ENCODE measurements at regions not wholly inside any gene's neighbourhood (a gene's known extent, or its start where the extent isn't known, plus 50 kb on each side); places are given as distances from the start of the nearest gene placed in this dataset.
A peak's percentile ranks its signal among the peaks of the same experiment; 100 is the strongest.
"Not testable (repeated sequence)": the region's sequence is repeated elsewhere in the genome, so short reads cannot be mapped to it uniquely, and the experiment has no call there.

DNA sequence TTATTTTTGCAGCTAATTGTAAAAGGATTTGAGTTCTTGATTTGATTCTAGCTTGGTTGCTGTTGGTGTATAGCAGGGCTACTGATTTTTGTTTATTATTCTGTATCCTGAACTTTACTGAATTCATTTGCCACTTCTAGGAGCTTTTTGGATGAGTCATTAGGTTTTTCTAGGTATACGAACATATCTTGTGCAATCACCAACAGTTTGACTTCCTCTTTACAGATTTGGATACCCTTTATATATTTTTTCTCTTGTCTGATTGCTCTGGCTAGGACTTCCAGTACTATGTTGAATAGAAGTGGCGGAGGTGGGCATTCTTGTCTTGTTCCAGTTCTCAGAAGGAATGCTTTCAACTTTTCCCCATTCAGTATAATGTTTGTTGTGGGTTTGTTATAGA lies 210.8 kb downstream of the FGF10 start:
- Histone ChIP-seq H3K9me3 (ENCODE audit: control insufficient read depth, low read depth, low read length) (peaks cover 3% of the 10 kb centered on the region), H3K27me3 (ENCODE audit: control insufficient read depth, insufficient read depth, low read length) (no peaks in the 10 kb centered on the region), H3K4me1 (ENCODE audit: control insufficient read depth, low read depth, low read length) (no peaks in the 10 kb centered on the region), H3K27ac (ENCODE audit: low read length) (no peak overlapping the region), H3K9ac (ENCODE audit: low read length) (no peak overlapping the region), H3K36me3 (ENCODE audit: control insufficient read depth, low read depth, low read length) (no peaks in the 10 kb centered on the region), H3K4me3 (ENCODE audit: low read length) (no peak overlapping the region)

DNA sequence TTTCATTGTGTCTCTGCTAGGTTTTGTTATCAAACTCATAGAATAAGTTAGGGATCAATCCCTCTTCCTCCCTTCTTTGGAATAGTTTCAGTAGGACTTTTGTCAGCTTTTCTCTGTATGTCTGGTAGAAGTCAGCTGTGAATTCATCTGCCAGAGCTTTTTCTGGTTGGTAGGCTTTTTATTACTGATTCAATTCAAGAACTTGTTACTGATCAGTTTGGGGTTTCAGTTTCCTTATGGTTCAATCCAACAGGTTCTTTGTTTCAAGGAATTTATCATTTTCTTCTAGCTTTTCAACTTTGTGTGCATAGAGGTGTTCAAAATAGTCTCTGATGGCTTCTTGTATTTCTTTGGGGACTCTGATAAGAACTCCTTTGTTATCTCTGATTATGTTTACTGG lies 221.7 kb downstream of the FGF10 start:
- Histone ChIP-seq H3K27me3 (ENCODE audit: control insufficient read depth, insufficient read depth, low read length) (no peaks in the 10 kb centered on the region), H3K4me1 (ENCODE audit: control insufficient read depth, low read depth, low read length) (no peaks in the 10 kb centered on the region), H3K9ac (ENCODE audit: low read length) (no peak overlapping the region), H3K4me3 (ENCODE audit: low read length) (no peak overlapping the region), H3K9me3 (ENCODE audit: control insufficient read depth, low read depth, low read length) (peaks cover 4% of the 10 kb centered on the region), H3K27ac (ENCODE audit: low read length) (no peak overlapping the region), H3K36me3 (ENCODE audit: control insufficient read depth, low read depth, low read length) (no peaks in the 10 kb centered on the region)

DNA sequence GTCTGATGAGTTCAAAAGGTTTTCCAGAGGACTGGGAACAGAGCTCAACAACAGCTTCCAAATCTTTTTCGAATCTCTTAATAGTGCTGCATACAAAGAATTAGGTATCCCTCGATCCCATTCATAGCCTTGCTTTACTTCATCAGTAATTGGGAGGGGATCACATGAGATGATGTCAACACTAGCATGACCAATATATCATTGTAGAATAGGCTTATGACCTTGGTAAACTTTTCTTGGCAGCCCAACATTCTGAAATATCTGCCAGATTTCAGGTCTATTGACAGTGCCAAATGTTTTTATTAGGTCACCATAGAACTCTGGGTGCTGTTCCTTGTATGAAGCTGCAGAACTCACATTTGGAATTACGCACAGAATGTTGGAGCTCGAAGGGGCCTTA lies 228.9 kb downstream of the FGF10 start:
- Histone ChIP-seq H3K9me3 (ENCODE audit: control insufficient read depth, low read depth, low read length) (peaks cover 8% of the 10 kb centered on the region), H3K4me1 (ENCODE audit: control insufficient read depth, low read depth, low read length) (peaks cover 4% of the 10 kb centered on the region), H3K36me3 (ENCODE audit: control insufficient read depth, low read depth, low read length) (no peaks in the 10 kb centered on the region), H3K4me3 (ENCODE audit: low read length) (no peak overlapping the region), H3K27me3 (ENCODE audit: control insufficient read depth, insufficient read depth, low read length) (no peaks in the 10 kb centered on the region), H3K9ac (ENCODE audit: low read length) (no peak overlapping the region), H3K27ac (ENCODE audit: low read length) (no peak overlapping the region)

DNA sequence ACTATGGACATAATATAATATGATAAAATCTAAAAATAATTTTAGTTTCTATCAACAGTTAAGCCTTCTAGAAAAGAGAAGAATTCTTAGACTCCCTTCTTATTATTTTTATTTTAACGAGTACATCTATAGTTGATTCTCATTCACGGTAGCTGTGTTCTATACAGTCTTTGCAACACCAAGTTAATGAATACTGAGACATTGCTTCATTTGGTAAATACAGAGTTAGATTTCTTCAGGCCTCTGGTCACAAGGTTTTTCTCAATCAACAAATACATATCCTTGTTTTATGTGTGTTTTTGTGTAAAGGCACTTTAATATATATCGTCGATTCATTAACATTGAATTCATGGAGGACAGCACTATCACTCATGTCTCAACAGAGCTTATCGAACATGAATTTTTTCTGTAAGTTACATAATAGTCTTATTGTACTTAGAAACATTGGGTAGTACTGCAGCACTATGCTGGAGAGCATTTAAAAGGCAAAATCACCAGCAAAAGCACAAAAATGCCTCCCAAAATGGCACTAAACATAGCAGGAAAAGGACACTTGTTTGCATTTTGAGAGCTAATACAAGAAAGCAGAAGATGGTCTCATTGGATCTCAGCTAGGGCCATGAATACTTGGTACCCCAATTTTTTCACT lies 239.0 kb downstream of the FGF10 start:
- Histone ChIP-seq H3K9ac (ENCODE audit: low read length) (no peak overlapping the region), H3K27ac (ENCODE audit: low read length) (no peak overlapping the region)

DNA sequence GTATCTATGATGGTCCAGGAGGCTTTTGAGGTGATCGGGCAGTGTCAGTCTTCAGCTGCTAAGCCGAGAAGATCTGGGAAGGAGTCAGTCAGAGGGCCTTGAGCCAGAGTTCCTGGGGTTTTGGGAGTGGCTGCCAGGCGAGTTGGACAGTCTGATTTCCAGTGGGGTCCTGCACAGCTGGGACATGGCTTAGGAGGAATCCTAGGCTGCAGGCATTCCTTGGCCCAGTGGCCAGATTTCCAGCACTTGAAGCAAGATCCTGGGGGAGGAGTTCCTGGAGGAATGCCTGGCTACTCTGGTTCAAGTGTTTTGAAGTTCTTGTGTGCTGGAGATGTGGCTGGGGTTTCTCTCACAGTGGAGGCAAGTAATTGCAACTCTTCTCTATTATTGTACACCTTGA lies 271.3 kb downstream of the FGF10 start:
- not testable (repeated sequence) for H3K9ac ChIP-seq (ENCODE audit: low read length); H3K9me3 ChIP-seq (ENCODE audit: control insufficient read depth, low read depth, low read length); H3K27ac ChIP-seq (ENCODE audit: low read length); H3K4me1 ChIP-seq (ENCODE audit: control insufficient read depth, low read depth, low read length); H3K4me3 ChIP-seq (ENCODE audit: low read length); H3K27me3 ChIP-seq (ENCODE audit: control insufficient read depth, insufficient read depth, low read length); H3K36me3 ChIP-seq (ENCODE audit: control insufficient read depth, low read depth, low read length)

More for the DNA sequence above, 239.0 kb downstream of the FGF10 start:
- Histone ChIP-seq H3K4me3 (ENCODE audit: low read length) (no peak overlapping the region), H3K4me1 (ENCODE audit: control insufficient read depth, low read depth, low read length) (no peaks in the 10 kb centered on the region), H3K36me3 (ENCODE audit: control insufficient read depth, low read depth, low read length) (no peaks in the 10 kb centered on the region), H3K9me3 (ENCODE audit: control insufficient read depth, low read depth, low read length) (no peaks in the 10 kb centered on the region), H3K27me3 (ENCODE audit: control insufficient read depth, insufficient read depth, low read length) (no peaks in the 10 kb centered on the region)

DNA sequence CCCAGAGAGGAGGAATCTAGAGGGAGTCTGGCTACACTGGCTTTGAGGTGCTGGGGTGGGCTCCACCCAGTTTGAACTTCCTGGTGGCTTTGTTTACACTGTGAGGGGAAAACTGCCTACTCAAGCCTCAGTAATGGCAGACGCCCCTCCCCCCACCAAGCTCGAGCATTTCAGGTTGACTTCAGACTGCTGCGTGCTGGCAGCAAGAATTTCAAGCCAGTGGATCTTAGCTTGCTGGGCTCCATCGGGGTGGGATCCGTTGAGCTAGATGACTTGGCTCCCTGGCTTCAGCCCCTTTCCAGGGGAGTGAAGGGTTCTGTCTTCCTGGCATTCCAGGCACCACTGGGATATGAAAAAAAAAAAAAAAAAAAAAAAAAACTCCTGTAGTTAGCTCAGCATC lies 281.0 kb downstream of the FGF10 start:
- not testable (repeated sequence) for H3K27ac ChIP-seq (ENCODE audit: low read length); H3K36me3 ChIP-seq (ENCODE audit: control insufficient read depth, low read depth, low read length); H3K4me1 ChIP-seq (ENCODE audit: control insufficient read depth, low read depth, low read length); H3K4me3 ChIP-seq (ENCODE audit: low read length); H3K9ac ChIP-seq (ENCODE audit: low read length); H3K9me3 ChIP-seq (ENCODE audit: control insufficient read depth, low read depth, low read length); H3K27me3 ChIP-seq (ENCODE audit: control insufficient read depth, insufficient read depth, low read length)

DNA sequence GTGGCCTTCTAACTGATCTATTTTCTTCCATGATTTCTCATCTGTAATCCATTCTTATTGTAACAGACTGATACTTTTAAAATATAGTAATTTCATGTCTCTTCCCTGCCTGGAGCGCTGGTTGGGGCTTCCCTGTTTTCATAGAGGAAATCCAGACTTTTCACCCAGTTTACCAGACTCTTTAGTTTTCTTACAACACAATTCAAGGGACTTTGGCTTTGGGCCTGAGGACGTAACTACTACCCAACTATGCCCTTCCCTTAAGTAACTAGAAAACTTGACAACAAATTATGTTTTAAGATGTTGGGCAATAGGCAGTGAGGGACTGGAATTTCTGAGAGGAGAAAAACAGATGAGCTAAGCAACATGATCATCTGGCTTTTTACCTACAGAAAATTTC lies 289.6 kb downstream of the FGF10 start:
- H3K4me3 ChIP-seq (ENCODE audit: low read length) = no peak overlapping the region
- no peak overlapping the region for H3K9ac ChIP-seq (ENCODE audit: low read length)
- H3K27me3 ChIP-seq (ENCODE audit: control insufficient read depth, insufficient read depth, low read length) = no peaks in the 10 kb centered on the region
- no peaks in the 10 kb centered on the region for H3K4me1 ChIP-seq (ENCODE audit: control insufficient read depth, low read depth, low read length)
- H3K9me3 ChIP-seq (ENCODE audit: control insufficient read depth, low read depth, low read length) = no peaks in the 10 kb centered on the region
- H3K27ac ChIP-seq (ENCODE audit: low read length) = no peak overlapping the region
- H3K36me3 ChIP-seq (ENCODE audit: control insufficient read depth, low read depth, low read length) = no peaks in the 10 kb centered on the region

DNA sequence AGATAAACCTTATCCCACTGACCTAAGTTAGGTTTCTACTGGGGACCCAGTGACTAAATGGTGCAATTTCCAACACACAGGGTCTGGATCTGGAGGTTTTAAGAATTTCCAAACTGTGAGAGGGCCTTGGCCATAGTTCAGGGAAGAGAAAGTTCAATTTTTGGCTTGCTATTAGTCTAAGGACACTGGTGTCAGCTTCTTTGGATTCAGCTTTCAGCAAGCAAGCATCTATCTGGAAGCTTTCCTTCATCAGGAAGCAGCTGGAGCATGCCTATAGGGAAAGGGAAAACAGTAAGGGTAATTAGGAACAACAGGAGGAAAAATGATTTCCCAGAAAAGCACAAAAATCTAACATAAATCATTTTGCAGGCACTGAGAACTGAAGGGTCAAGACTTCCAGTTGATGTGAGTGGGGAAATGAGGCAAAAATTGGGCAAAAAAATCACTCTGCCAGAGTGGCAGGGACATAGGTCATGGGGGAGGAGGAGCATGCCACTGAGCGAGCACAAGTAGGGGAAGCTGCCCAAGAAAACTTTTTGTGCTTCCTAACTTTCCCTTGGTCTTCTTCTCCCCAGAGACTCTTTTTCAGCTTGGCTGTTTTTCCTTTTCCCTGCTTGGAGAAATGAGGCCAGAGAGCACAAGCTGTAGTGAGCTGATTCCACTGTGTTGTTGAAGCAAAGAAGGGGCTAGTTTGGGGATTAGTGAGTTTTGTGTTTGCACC lies 299.6 kb downstream of the FGF10 start:
- Histone ChIP-seq H3K36me3 (ENCODE audit: control insufficient read depth, low read depth, low read length) (no peaks in the 10 kb centered on the region), H3K27me3 (ENCODE audit: control insufficient read depth, insufficient read depth, low read length) (no peaks in the 10 kb centered on the region), H3K9ac (ENCODE audit: low read length) (no peak overlapping the region), H3K4me1 (ENCODE audit: control insufficient read depth, low read depth, low read length) (no peaks in the 10 kb centered on the region), H3K9me3 (ENCODE audit: control insufficient read depth, low read depth, low read length) (no peaks in the 10 kb centered on the region), H3K27ac (ENCODE audit: low read length) (no peak overlapping the region), H3K4me3 (ENCODE audit: low read length) (no peak overlapping the region)

DNA sequence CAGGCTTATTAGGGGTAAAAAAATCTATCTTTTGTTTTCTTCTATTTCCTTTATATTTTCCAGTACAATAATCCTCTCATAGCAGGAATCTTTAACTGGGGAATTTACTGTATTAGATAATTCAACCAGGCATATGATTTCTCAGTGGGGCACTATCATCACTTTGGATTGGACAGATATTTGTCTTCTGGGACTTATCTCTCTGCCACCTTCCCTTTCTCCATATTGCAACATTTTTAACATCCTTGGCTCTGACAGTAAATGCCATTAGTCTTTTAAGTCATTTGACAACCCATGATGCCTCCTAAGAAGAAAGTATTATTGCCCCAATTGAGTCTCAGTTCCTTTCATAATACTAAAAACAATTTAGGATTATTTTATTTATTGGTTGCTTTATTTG lies 304.1 kb downstream of the FGF10 start:
- no peaks in the 10 kb centered on the region for H3K9me3 ChIP-seq (ENCODE audit: control insufficient read depth, low read depth, low read length)
- H3K27me3 ChIP-seq (ENCODE audit: control insufficient read depth, insufficient read depth, low read length) = no peaks in the 10 kb centered on the region

DNA sequence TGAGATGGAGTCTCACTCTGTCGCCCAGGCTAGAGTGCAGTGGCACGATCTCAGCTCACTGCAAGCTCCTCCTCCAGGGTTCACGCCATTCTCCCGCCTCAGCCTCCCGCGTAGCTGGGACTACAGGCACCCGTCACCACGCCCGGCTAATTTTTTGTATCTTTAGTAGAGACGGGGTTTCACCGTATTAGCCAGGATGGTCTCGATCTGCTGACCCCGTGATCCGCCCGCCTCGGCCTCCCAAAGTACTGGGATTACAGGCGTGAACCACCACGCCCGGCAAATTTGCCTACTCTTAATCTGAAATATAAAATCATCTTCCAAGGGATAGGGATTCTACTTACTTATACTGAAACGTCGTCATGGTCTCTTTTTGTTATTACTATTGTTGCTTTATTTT lies 314.7 kb downstream of the FGF10 start:
- not testable (repeated sequence) for H3K9ac ChIP-seq (ENCODE audit: low read length); H3K4me3 ChIP-seq (ENCODE audit: low read length); H3K4me1 ChIP-seq (ENCODE audit: control insufficient read depth, low read depth, low read length); H3K36me3 ChIP-seq (ENCODE audit: control insufficient read depth, low read depth, low read length); H3K27me3 ChIP-seq (ENCODE audit: control insufficient read depth, insufficient read depth, low read length); H3K27ac ChIP-seq (ENCODE audit: low read length); H3K9me3 ChIP-seq (ENCODE audit: control insufficient read depth, low read depth, low read length)

More for the DNA sequence above, 304.1 kb downstream of the FGF10 start:
- Histone ChIP-seq H3K4me3 (ENCODE audit: low read length) (no peak overlapping the region), H3K27ac (ENCODE audit: low read length) (no peak overlapping the region), H3K9ac (ENCODE audit: low read length) (no peak overlapping the region), H3K4me1 (ENCODE audit: control insufficient read depth, low read depth, low read length) (no peaks in the 10 kb centered on the region), H3K36me3 (ENCODE audit: control insufficient read depth, low read depth, low read length) (no peaks in the 10 kb centered on the region)

DNA sequence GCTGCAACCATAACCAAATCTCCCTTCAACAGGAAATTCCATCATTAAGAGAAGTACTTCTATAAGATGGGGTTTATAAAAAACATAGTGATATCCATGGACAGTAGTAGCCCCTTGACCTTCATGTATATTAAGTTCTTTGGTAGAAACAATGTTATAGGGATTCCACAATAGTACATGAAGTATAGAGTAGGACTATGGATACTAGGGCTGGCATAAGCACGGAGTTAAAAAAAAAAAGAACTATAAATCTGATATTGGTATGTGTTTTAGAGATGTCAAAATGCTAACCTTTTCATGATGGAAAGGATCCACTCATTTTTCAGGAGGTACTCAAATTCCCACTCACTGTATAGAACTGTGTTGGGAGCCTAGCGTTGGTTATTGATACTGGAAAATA lies 337.6 kb downstream of the FGF10 start:
- Histone ChIP-seq H3K4me3 (ENCODE audit: low read length) (no peak overlapping the region), H3K9ac (ENCODE audit: low read length) (no peak overlapping the region), H3K4me1 (ENCODE audit: control insufficient read depth, low read depth, low read length) (peaks cover 16% of the 10 kb centered on the region), H3K27ac (ENCODE audit: low read length) (no peak overlapping the region), H3K9me3 (ENCODE audit: control insufficient read depth, low read depth, low read length) (no peaks in the 10 kb centered on the region), H3K36me3 (ENCODE audit: control insufficient read depth, low read depth, low read length) (no peaks in the 10 kb centered on the region), H3K27me3 (ENCODE audit: control insufficient read depth, insufficient read depth, low read length) (no peaks in the 10 kb centered on the region)

DNA sequence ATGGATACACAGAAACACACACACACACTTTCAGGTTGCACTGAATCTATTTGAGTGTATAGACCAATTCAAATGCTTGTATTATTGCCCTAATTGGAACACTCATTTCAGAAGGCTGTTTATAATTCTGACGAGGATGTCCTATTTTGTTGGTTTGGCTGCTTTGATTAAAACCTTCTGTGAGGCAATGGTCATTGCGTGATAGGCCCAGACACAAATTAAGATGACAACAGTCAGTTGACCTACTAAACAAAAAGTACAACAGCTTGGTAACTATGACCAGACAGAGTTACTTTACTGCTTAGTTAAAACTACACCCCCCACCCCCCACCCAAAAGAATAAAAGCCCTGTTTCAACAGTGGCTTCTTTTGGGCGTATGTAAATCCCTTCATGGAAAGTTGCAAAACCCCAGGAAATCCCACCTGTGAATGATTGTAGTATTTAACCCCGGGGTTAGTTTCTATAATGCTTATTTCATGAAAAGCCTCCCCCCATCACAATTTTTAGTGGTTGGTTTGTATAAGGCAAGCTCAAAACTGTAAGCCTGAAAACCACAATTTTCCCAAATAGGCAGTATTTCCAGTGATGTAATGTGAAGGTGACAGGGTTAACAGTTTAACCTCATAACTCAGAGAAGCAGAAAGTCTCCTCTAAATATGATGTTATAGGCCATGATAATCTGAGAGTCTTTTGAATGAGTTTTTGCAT lies 340.8 kb downstream of the FGF10 start:
- H3K27ac ChIP-seq (ENCODE audit: low read length) = no peak overlapping the region
- H3K4me3 ChIP-seq (ENCODE audit: low read length) = peak overlapping the region; percentile 38

More for the DNA sequence above, 340.8 kb downstream of the FGF10 start:
- no peaks in the 10 kb centered on the region for H3K9me3 ChIP-seq (ENCODE audit: control insufficient read depth, low read depth, low read length)
- H3K27me3 ChIP-seq (ENCODE audit: control insufficient read depth, insufficient read depth, low read length) = no peaks in the 10 kb centered on the region
- H3K4me1 ChIP-seq (ENCODE audit: control insufficient read depth, low read depth, low read length) = peaks cover 16% of the 10 kb centered on the region
- H3K9ac ChIP-seq (ENCODE audit: low read length) = no peak overlapping the region
- H3K36me3 ChIP-seq (ENCODE audit: control insufficient read depth, low read depth, low read length) = no peaks in the 10 kb centered on the region
